ENCODE measurements at regions not wholly inside any gene's neighbourhood (a gene's known extent, or its start where the extent isn't known, plus 50 kb on each side); places are given as distances from the start of the nearest gene placed in this dataset.

- DNase-seq = no peak
Measured at GRCh38 chr16:6105115-6105514, 1007.5 kb upstream of the EEF2KMT start.

GRCh38 chr16:6104428-6104827, 1006.8 kb upstream of the EEF2KMT start:
- DNase-seq = no peak

GRCh38 chr16:6103561-6103960, 1006.0 kb upstream of the EEF2KMT start:
- DNase-seq = no peak

DNA sequence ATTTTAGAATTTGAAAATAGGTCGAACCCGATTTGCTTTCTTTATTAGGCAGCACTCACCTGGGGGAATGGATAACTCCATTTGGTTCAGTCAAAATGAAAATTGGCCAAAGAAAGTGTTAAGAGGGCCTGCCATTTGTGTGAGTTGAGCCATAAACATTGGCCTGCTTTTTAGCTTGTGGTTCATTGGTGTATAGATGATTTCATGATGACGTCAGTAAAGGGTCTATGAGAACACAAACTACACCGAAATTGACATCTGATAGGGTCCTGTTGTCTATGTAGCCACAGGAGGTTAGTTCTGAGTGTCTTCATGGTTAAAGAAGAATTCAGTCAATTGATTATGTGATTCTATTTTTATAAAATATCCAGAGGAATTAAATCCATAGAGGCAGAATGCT, 1001.5 kb upstream of the EEF2KMT start:
- DNase-seq = no peak

- DNase-seq = no peak
Measured at GRCh38 chr16:6096931-6097670, 999.5 kb upstream of the EEF2KMT start.

DNA sequence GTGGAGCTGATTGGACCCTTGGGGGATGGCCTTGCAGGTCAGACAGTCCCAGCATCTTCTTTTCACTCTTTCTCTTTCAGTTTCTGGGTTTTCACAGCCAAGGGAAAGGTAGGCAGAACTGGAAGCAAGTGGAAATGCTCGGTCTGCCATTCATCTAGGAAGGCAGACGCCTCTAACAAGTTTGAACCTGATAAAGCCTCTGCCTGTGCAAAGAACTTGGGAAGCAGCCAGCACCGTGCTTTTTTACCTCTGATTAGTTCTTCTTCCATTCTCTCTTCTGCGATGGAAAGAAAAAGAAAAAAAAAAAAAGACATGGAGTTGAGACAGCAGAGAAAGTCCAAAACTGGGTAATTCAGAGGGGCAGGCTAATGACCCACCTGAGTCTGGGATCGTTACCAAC, 997.8 kb upstream of the EEF2KMT start:
- no peak for DNase-seq

DNA sequence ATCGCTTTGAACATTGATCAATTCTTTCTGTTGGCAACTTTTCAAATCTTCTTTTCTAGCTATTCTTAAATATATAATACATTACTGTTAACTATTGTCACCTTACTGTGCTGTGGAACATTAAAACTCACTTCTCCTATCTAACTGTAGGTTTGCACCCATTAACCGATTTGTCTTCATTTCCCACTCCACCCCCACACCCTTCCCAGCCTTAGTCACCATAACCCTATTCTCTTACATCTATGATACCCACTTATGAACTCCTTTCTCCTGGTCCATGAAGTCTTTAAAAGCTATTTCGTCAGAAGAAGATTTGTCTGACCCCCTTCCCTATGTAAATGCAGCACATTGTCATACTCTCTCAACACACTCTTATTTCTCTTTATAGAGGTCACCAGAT, 993.4 kb upstream of the EEF2KMT start:
- no peak for DNase-seq

- DNase-seq = peak in 1 of 2 donors; percentile 18
Measured at GRCh38 chr16:6081320-6081976, 983.9 kb upstream of the EEF2KMT start.

DNA sequence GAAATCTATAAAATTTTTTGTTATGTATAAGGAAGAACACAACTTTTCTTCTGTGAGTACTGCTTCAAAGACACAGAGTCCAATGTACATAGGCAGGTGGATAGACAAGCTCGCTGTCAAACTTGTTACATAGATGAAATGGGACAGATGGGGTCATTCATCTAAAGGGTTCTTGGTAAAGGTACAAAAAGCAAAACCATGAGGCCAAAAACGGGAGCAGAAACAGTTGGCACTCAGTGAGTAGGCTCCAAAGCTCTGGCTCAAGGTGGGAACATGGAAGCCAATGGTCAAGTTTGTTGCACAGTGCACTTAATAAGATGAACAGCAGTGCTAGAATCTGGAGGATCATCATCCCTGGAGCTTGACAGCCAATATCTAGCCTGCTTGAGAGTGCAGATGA, 979.0 kb upstream of the EEF2KMT start:
- DNase-seq = no peak

- DNase-seq = no peak
Measured at GRCh38 chr16:6068063-6068462, 970.5 kb upstream of the EEF2KMT start.

DNA sequence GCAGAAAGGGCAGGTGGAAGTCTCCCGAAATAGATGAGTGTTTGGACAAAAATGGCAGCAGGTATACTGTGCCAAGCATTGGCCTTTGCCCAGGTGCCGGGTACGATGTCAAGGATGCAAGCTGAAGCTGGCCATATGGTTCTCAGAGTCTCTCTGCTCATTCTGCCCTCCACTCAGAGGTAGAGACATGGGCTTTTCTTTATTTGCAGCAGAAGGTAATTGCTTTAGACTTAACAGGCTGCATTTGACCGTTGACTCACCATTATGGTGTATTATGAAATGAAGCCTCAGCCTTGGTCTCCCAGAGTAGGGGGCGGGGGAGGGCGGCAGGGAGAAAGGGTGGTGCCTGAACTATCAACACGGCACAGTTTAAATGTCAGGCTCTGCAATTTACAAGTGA, 969.1 kb upstream of the EEF2KMT start:
- no peak for DNase-seq

DNA sequence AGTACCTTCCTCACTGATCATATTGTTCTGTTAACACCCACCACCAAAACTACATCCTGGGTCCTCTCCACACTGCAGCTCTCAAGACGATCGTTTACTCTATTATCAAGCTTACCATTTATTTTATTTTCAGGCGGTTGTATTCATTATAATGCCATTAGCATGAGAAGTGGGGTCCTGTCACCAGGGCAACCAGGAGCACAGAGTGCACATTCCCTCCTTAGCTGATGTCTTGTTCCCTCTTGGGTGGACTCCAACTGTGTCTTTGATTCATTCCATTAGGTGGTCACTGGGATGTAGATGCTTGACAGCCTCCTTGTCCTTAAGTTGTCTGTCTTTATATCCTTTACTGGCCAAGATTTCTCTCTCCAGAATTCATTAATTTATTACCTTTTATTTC, 965.9 kb upstream of the EEF2KMT start:
- DNase-seq = no peak

GRCh38 chr16:6059671-6060070, 962.1 kb upstream of the EEF2KMT start:
- DNase-seq = no peak

- DNase-seq = no peak
Measured at GRCh38 chr16:6057821-6058220, 960.2 kb upstream of the EEF2KMT start.

GRCh38 chr16:6048017-6048416, 950.4 kb upstream of the EEF2KMT start:
- no peak for DNase-seq

GRCh38 chr16:6047325-6047724, 949.7 kb upstream of the EEF2KMT start:
- DNase-seq = no peak

- DNase-seq = no peak
Measured at GRCh38 chr16:6038941-6039645, 941.5 kb upstream of the EEF2KMT start.

DNA sequence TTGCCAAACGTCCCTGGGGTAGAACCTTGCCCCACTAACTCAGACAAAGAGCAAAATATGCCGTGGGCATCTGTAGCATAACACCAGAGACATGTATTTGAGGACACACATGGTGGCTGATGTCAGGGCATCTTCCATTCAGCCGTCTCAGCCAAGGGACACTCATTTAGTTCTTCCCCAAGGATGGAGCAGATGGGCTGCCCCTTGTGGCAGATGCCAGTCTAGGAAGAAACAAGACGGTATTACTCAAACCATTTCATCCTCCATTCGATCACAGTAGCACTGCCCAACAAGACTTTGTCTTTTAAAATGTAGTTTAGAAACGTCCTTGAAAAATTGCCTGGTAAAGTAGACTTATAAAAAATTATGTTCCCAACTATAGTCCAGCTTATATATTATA, 937.6 kb upstream of the EEF2KMT start:
- no peak for DNase-seq

DNA sequence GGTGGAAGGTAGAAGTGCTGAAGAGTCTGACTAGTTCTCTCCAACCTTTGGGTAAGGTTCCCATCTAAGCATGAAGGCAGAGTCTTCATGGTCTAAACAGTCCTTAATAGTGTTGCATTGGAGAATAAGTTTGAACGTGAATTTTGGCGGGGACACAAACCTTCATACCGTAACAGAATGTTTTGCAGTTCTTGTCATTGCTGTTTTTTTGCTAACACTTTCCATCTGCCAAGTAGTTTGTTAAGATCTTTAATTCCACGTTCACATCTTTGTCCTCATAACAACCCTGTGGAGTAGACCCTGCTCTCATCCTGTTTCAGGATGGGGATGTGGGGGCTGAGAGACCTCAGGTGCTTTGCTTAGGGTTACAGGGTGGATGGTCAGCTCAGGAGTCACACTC, 936.9 kb upstream of the EEF2KMT start:
- DNase-seq = no peak

DNA sequence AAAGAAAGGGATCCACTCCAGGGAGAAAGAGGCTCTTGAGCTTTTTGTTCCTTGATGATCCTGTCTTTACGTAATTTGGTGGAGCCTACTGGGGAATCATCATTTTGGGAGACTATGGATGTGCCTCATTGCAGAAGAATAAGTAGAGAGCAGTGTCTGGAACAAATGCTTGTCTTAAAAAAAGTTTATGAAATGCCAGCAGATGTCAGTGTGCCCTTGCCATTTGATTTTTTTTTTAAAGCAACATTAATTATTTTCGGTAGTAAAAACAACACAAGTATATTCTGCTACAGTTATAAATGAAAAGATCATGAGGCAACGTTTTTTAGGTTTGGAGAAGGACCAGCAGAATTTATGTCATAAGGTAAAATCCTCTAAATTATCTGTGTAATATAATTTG, 934.8 kb upstream of the EEF2KMT start:
- DNase-seq = no peak

DNA sequence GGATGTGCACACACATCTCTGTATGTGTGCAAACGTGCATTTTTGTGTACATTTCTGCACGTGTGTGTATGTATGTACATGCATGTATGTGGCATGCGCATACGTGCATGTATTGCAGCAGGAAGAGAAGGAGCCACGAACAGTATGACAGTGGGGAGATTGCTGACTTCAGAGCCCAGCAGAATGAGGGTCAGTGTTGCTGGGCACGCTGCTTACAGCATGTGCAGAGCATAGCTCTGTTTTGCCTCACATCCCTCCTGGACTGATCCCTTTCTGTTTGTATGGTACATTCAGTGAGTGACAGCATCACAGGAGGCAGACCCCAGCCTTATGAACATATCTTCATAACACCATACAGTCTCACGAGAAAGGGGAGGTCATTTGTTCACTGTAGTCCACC, 934.0 kb upstream of the EEF2KMT start:
- no peak for DNase-seq

DNA sequence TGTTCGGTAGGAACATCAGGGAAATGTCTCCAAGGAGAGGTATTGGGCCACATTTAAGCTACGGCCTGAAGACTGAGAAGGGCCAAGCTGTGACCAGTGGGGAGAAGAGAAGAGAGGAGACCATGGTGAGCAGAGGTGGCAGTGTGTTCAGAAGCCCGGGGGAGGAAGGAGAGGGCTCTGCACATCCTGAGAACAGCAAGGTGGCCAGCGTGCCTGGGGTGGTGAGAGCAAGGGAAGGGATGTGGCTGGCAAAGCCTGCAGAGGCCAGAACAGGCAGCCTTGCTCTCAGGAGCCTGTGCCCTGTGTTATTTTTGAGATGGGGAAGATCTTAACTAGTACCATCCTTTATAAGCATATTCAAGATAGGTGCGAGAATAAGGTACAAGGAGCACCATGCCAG, 933.5 kb upstream of the EEF2KMT start:
- DNase-seq = no peak

DNA sequence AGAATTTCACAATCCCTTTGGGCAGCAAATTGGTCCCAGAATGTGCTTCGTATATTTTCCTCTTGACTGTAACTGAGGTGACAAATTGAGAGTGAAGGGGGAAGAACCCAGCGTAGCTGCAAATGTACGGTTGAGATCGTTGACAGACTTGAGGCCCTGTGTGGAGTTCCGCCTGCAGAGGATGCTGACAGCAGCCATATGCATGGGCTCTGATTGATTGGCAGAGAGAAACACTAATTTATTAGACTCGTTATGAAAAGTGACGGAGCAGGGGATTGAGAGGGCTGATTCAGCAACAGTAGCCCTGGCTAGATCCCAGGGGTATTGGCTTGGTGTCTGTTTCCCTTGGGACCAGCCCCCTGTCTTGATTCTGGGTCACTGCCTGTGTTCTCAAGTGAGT, 930.1 kb upstream of the EEF2KMT start:
- DNase-seq = no peak

GRCh38 chr16:6023449-6023848, 925.9 kb upstream of the EEF2KMT start:
- no peak for DNase-seq
